Uterus (tissue), 3 donors: ENCODE measurements at regions not wholly inside any gene's neighbourhood (a gene's known extent, or its start where the extent isn't known, plus 50 kb on each side); places are given as distances from the start of the nearest gene placed in this dataset.

Experiments used
- DNase-seq, 2 donors: peaks; one replicate each; pipeline ENCODE4 v3.0.0-alpha.2; 2019 to 2020
- H3K27ac ChIP-seq, 2 donors: fragments of 200-600 bp; sonication (generic); 1 replicate in 1 of 2; 2 replicates in 1 of 2; pipeline ENCODE4 v1.5.1; 2016 to 2018
- H3K27me3 ChIP-seq, 2 donors: fragments of 200-600 bp; sonication (generic); one replicate each; pipeline ENCODE4 v1.5.1; 2018 to 2019; ENCODE audit warnings: control low read depth in 1 of 2
- H3K36me3 ChIP-seq, 2 donors: fragments of 200-600 bp; sonication (generic); one replicate each; pipeline ENCODE4 v1.5.1; 2019; ENCODE audit warnings: control low read depth in 1 of 2
- H3K4me1 ChIP-seq, 2 donors: fragments of 200-600 bp; sonication (generic); one replicate each; pipeline ENCODE4 v1.5.1; 2018 to 2019; ENCODE audit warnings: control low read depth in 1 of 2
- H3K4me3 ChIP-seq, 2 donors: fragments of 200-600 bp; sonication (generic); 1 replicate in 1 of 2; 2 replicates in 1 of 2; pipeline ENCODE4 v1.5.1; 2018 to 2019; ENCODE audit warnings: mild to moderate bottlenecking in 1 of 2
- H3K9me3 ChIP-seq, 2 donors: fragments of 200-600 bp; sonication (generic); one replicate each; pipeline ENCODE4 v1.5.1; 2019; ENCODE audit warnings: control low read depth in 1 of 2
- POLR2A ChIP-seq, 2 donors: fragments of 450-650 bp; IDR thresholded peaks; one replicate each; pipeline ENCODE4 v1.6.1; 2016; ENCODE audit warnings: antibody characterized with exemption in 2 of 2, mild to moderate bottlenecking in 1 of 2, moderate library complexity in 1 of 2
- intact Hi-C: fragments of 100-400 bp; cut with DNase I; formaldehyde crosslinking; loops from one replicate; pipeline ENCODE4 v1.15.1; 2023; ENCODE audit warnings: low total_unique reads
- TF ChIP-seq, protein P1 (sequence below), 4 experiments: fragments of 200-600 bp in 2 of 4; fragments of 450-650 bp in 2 of 4; sonication (generic) in 2 of 4; IDR thresholded peaks; one replicate each; pipeline ENCODE4 v1.5.1; 2016 to 2019; ENCODE audit warnings: antibody characterized with exemption in 4 of 4, mild to moderate bottlenecking in 2 of 4, moderate library complexity in 1 of 4
- donor health status: DM: yes; HTN: yes; CAD: no.

DNA sequence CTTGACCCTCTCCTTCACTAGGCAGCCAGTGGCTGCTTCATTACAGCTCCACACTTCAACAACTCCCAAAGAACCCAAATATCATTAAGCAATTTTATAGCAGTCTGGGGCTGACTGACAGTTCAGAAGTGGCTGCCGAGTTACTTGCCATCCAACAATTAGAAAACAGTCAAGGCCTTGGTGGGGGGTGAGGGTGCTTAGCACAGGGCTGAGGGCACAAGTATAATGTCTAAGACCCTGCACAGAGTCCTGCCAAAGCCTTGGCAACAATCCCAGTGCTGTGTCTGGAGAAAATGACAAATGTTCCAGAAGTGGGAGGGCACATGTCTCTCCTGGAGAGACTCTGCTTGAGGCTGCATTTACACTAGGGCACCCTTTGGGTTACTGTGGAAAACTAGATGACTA lies 71.1 kb downstream of the CXCL12 start:
- H3K36me3 ChIP-seq = no peaks in the 10 kb centered on the region
- peaks cover 0 to 4% of the 10 kb centered on the region in 2 donors for H3K4me1 ChIP-seq
- H3K4me3 ChIP-seq = no peak overlapping the region
- DNase-seq = no peak
- intact Hi-C loops = loop anchor here (10.0 kb wide), 1 partner anchor 619 kb away; no protein-coding TSS in a partner anchor
- H3K9me3 ChIP-seq = no peaks in the 10 kb centered on the region
- H3K27ac ChIP-seq = no peak overlapping the region
- TF ChIP-seq, protein P1, sequence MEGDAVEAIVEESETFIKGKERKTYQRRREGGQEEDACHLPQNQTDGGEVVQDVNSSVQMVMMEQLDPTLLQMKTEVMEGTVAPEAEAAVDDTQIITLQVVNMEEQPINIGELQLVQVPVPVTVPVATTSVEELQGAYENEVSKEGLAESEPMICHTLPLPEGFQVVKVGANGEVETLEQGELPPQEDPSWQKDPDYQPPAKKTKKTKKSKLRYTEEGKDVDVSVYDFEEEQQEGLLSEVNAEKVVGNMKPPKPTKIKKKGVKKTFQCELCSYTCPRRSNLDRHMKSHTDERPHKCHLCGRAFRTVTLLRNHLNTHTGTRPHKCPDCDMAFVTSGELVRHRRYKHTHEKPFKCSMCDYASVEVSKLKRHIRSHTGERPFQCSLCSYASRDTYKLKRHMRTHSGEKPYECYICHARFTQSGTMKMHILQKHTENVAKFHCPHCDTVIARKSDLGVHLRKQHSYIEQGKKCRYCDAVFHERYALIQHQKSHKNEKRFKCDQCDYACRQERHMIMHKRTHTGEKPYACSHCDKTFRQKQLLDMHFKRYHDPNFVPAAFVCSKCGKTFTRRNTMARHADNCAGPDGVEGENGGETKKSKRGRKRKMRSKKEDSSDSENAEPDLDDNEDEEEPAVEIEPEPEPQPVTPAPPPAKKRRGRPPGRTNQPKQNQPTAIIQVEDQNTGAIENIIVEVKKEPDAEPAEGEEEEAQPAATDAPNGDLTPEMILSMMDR (IDR thresholded peaks at IDR 0.05) = no peak
- TF ChIP-seq POLR2A (IDR thresholded peaks at IDR 0.05) = no peak
- H3K27me3 ChIP-seq = no peaks in the 10 kb centered on the region

DNA sequence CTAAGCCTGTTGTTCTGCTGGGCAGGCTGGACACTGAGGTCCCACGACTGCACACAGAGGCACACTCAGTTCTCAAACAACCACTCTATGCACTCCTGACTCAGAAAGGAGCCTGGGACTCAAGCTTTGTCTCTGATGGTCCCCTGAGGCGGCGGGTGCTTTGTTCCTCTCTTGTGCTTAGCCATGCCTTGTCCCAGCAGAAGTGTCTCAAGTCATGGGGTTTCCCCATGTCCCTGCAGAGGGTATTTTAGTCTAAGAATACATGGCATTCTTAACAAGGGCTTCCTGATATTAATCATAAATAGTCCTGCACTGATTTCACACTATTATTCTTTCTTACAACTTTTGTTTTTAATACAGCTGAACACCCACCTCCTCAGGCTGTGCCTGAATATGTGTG lies 72.5 kb downstream of the CXCL12 start:
- no peaks in the 10 kb centered on the region for H3K36me3 ChIP-seq
- intact Hi-C loops = loop anchor here (10.0 kb wide), 1 partner anchor 618 kb away; no protein-coding TSS in a partner anchor
- peaks cover 0 to 4% of the 10 kb centered on the region in 2 donors for H3K4me1 ChIP-seq
- no peaks in the 10 kb centered on the region for H3K9me3 ChIP-seq
- TF ChIP-seq, protein P1 (IDR thresholded peaks at IDR 0.05) = no peak
- TF ChIP-seq POLR2A (IDR thresholded peaks at IDR 0.05) = no peak
- H3K27ac ChIP-seq = no peak overlapping the region
- H3K4me3 ChIP-seq = no peak overlapping the region
- no peaks in the 10 kb centered on the region for H3K27me3 ChIP-seq
- no peak for DNase-seq

DNA sequence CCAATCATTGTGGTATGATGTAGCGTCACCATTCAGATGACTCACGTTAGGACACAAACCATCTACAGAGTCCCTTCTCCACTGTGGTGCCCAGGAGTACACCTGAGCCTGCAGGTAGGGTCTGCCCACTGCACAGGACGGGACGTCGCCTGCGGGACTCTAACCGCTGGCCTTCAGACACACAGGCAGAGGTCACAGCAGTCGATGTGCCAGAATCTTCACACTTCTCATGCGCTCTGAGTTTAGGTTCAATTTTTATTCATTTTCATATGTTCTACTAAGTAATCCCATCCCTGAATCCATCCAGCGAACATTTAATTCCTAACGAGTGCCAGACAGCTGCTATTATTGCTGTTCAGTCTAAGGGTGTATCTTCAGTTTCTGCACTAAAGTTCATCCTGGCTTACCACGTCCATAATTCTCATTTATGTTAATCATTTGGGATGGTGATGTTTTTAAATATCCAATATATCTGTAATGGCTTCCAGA lies 73.3 kb downstream of the CXCL12 start:
- Histone ChIP-seq H3K36me3 (no peaks in the 10 kb centered on the region), H3K9me3 (no peaks in the 10 kb centered on the region), H3K4me3 (no peak overlapping the region), H3K27me3 (no peaks in the 10 kb centered on the region), H3K4me1 (peaks cover 0 to 4% of the 10 kb centered on the region in 2 donors), H3K27ac (peak overlapping the region; percentile 4 to 8)
- intact Hi-C loops = loop anchor here (10.0 kb wide), 1 partner anchor 617 kb away; no protein-coding TSS in a partner anchor
- TF ChIP-seq, protein P1 (IDR thresholded peaks at IDR 0.05) = no peak
- TF ChIP-seq POLR2A (IDR thresholded peaks at IDR 0.05) = no peak
- no peak for DNase-seq

DNA sequence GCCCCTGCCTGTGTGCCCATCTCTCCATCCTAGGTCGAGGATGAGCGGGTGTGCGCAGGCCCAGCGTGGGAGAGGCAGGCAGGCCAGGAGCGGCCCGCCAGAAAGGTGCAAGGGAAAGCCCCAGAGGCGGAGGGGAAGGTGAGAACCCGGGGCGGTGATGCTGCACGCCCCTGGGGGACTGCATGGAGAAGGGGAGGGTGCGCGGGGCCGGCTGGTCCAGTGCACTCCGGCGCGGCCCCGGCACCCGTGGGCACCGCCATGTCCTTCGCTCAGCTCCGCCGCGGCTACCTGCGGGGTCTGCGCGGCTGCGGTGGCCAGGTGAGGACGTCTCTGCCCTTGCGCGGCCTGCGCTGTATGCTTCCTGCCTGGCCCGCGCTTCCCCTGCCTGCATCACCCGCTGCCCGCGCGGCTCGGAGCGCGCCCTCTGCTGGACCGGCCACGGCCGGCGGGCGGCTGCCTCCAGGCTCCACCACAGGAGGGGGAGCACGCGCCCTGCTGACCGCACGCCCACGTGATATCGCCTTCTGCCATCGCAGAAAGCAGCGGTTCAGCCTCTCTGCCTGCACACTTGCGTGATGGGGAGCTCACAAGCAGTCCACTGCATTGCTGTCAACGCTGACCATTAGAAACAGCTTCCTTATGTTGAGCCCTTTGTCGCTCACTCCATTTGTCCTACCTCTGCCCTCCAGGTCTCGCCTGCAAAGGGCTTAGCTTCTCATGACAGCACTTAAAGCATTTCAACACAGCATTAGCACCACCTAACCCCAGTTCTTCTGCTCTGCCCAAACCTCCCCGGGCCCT lies 73.9 kb downstream of the CXCL12 start:
- Histone ChIP-seq H3K27ac (peak overlapping the region; percentile 44 to 48), H3K27me3 (no peaks in the 10 kb centered on the region), H3K9me3 (no peaks in the 10 kb centered on the region), H3K4me3 (peak overlapping the region in 1 of 2 donors; percentile 31), H3K4me1 (peaks cover 0 to 4% of the 10 kb centered on the region in 2 donors), H3K36me3 (no peaks in the 10 kb centered on the region)
- TF ChIP-seq, protein P1 (IDR thresholded peaks at IDR 0.05) = peak; percentile 91 to 99 (median 96)
- peak in 1 of 2 donors; percentile 31 for TF ChIP-seq POLR2A (IDR thresholded peaks at IDR 0.05)
- DNase-seq = peak; percentile 86 to 91
- intact Hi-C loops = loop anchor here (10.0 kb wide), 1 partner anchor 616 kb away; no protein-coding TSS in a partner anchor
